Stimulated activated CD8-positive, alpha-beta memory T cell treated with anti-CD3 and anti-CD28 coated beads, Interleukin-12 subunit alpha, Interleukin-12 subunit beta, amount 100 ng/mL, for 1 hour (primary cell): ENCODE measurements at regions not wholly inside any gene's neighbourhood (a gene's known extent, or its start where the extent isn't known, plus 50 kb on each side); places are given as distances from the start of the nearest gene placed in this dataset.
"Not testable (repeated sequence)": the region's sequence is repeated elsewhere in the genome, so short reads cannot be mapped to it uniquely, and the experiment has no call there.

Source experiments
- DNase-seq: peaks from one replicate; pipeline ENCODE4 v3.0.0-alpha.2; 2020; ENCODE audit warnings: low read depth

- DNase-seq, result no peak
These were observed 173.2 kb downstream of the TLE3 start for GRCh38 chr15:69924531-69924930.

GRCh38 chr15:69926006-69926405 lies 171.7 kb downstream of the TLE3 start:
- no peak for DNase-seq

- no peak for DNase-seq
These were observed 171.0 kb downstream of the TLE3 start for GRCh38 chr15:69926721-69927120.

GRCh38 chr15:69928890-69929289 lies 168.8 kb downstream of the TLE3 start:
- not testable (repeated sequence) for DNase-seq

GRCh38 chr15:69929905-69930630 lies 167.6 kb downstream of the TLE3 start:
- no peak for DNase-seq

GRCh38 chr15:69930754-69931153 lies 167.0 kb downstream of the TLE3 start:
- DNase-seq, result no peak

GRCh38 chr15:69931156-69931555 lies 166.6 kb downstream of the TLE3 start:
- no peak for DNase-seq

GRCh38 chr15:69934607-69935006 lies 163.1 kb downstream of the TLE3 start:
- no peak for DNase-seq

GRCh38 chr15:69939513-69940440 lies 157.9 kb downstream of the TLE3 start:
- DNase-seq, result no peak

GRCh38 chr15:69940441-69941300 lies 157.0 kb downstream of the TLE3 start:
- DNase-seq, result no peak

- no peak for DNase-seq
These were observed 156.5 kb downstream of the TLE3 start for GRCh38 chr15:69941301-69941605.

- no peak for DNase-seq
These were observed 155.8 kb downstream of the TLE3 start for GRCh38 chr15:69941706-69942495.

- DNase-seq, result no peak
These were observed 154.1 kb downstream of the TLE3 start for GRCh38 chr15:69943637-69944036.

- no peak for DNase-seq
These were observed 152.0 kb downstream of the TLE3 start for GRCh38 chr15:69945729-69946128.

GRCh38 chr15:69946870-69947269 lies 150.8 kb downstream of the TLE3 start:
- no peak for DNase-seq

- DNase-seq, result no peak
These were observed 150.3 kb downstream of the TLE3 start for GRCh38 chr15:69947394-69947793.

- no peak for DNase-seq
These were observed 148.2 kb downstream of the TLE3 start for GRCh38 chr15:69949485-69949884.

- DNase-seq, result no peak
These were observed 146.3 kb downstream of the TLE3 start for GRCh38 chr15:69951256-69951897.

GRCh38 chr15:69951898-69952555 lies 145.7 kb downstream of the TLE3 start:
- DNase-seq, result no peak

GRCh38 chr15:69953051-69953450 lies 144.7 kb downstream of the TLE3 start:
- no peak for DNase-seq

- DNase-seq, result no peak
These were observed 143.9 kb downstream of the TLE3 start for GRCh38 chr15:69953816-69954215.
